BE2C (cell line): ENCODE measurements at regions not wholly inside any gene's neighbourhood (a gene's known extent, or its start where the extent isn't known, plus 50 kb on each side); places are given as distances from the start of the nearest gene placed in this dataset.

ENCODE experiments used
- DNase-seq: peaks from one replicate; pipeline ENCODE4 v3.0.0-alpha.2; 2020
- H3K27me3 ChIP-seq: fragments of 250-450 bp; sonication (Bioruptor Pico); 2 replicates; pipeline ENCODE4 v1.5.1; 2020; ENCODE audit warnings: mild to moderate bottlenecking
- H3K36me3 ChIP-seq: fragments of 250-450 bp; sonication (Bioruptor Pico); 2 replicates; pipeline ENCODE4 v1.5.1; 2020; ENCODE audit warnings: mild to moderate bottlenecking
- H3K4me1 ChIP-seq: fragments of 250-450 bp; sonication (Bioruptor Pico); 2 replicates; pipeline ENCODE4 v1.5.1; 2020
- H3K4me3 ChIP-seq: 2 replicates; pipeline ENCODE4 v1.5.1; 2011; ENCODE audit warnings: low read depth, low read length
- H3K9me3 ChIP-seq: fragments of 250-450 bp; sonication (Bioruptor Pico); 2 replicates; pipeline ENCODE4 v1.5.1; 2020
- CTCF ChIP-seq: IDR thresholded peaks from 2 replicates; pipeline ENCODE4 v1.5.1; 2012; ENCODE audit warnings: mild to moderate bottlenecking, low read depth, low read length

- Histone ChIP-seq H3K36me3 (no peaks in the 10 kb centered on the region), H3K9me3 (no peaks in the 10 kb centered on the region), H3K4me1 (no peaks in the 10 kb centered on the region), H3K27me3 (no peaks in the 10 kb centered on the region), H3K4me3 (no peak overlapping the region)
- DNase-seq = no peak
- no peak for TF ChIP-seq CTCF
Observed at GRCh38 chr18:40630496-40630895, 1324.5 kb upstream of the PIK3C3 start.

- no peak overlapping the region for H3K4me3 ChIP-seq
- TF ChIP-seq CTCF = no peak
- DNase-seq = no peak
Observed at GRCh38 chr18:40624959-40625358, 1330.1 kb upstream of the PIK3C3 start.

GRCh38 chr18:40613721-40614120, 1341.3 kb upstream of the PIK3C3 start:
- Histone ChIP-seq H3K9me3 (no peaks in the 10 kb centered on the region), H3K4me1 (no peaks in the 10 kb centered on the region), H3K4me3 (no peak overlapping the region), H3K27me3 (no peaks in the 10 kb centered on the region), H3K36me3 (no peaks in the 10 kb centered on the region)
- no peak for TF ChIP-seq CTCF
- DNase-seq = no peak

More at GRCh38 chr18:40624959-40625358, 1330.1 kb upstream of the PIK3C3 start:
- H3K9me3 ChIP-seq = no peaks in the 10 kb centered on the region
- no peaks in the 10 kb centered on the region for H3K27me3 ChIP-seq
- no peaks in the 10 kb centered on the region for H3K36me3 ChIP-seq
- no peaks in the 10 kb centered on the region for H3K4me1 ChIP-seq

GRCh38 chr18:40612356-40612755, 1342.7 kb upstream of the PIK3C3 start:
- no peak for DNase-seq
- Histone ChIP-seq H3K4me1 (no peaks in the 10 kb centered on the region), H3K9me3 (no peaks in the 10 kb centered on the region), H3K4me3 (no peak overlapping the region), H3K27me3 (no peaks in the 10 kb centered on the region), H3K36me3 (no peaks in the 10 kb centered on the region)
- TF ChIP-seq CTCF = no peak

GRCh38 chr18:40608226-40608625, 1346.8 kb upstream of the PIK3C3 start:
- Histone ChIP-seq H3K27me3 (no peaks in the 10 kb centered on the region), H3K9me3 (no peaks in the 10 kb centered on the region), H3K4me1 (no peaks in the 10 kb centered on the region), H3K4me3 (no peak overlapping the region), H3K36me3 (no peaks in the 10 kb centered on the region)
- no peak for DNase-seq
- no peak for TF ChIP-seq CTCF

DNA sequence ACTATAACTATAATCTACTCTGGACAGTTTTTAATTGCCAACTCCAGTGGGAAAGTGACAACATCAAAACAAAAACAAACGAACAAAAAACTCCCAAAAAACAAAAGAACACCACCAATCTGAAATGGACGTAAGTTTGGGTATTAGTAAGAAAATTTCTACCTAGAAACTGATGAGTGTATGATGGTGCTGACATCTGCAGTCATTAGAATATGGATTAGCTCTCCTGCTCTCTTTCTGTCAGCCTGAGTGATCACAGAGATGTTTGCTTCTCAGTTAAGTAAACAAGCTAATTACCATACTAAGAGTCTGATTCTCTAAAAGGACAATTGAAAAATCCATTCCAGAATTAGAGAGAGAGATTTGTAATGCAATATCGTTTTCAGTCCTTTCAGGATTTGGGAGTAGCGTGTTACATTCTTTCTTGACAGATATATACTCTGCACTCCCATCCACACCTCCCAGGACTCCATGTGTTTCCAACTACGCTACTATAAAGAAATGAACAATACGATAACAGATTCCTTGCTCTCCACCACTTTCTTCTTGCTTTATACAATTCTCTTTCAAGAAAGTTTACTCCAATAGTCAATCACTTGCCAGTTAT, 1347.4 kb upstream of the PIK3C3 start:
- TF ChIP-seq CTCF = no peak
- H3K4me1 ChIP-seq = no peaks in the 10 kb centered on the region
- H3K27me3 ChIP-seq = no peaks in the 10 kb centered on the region
- H3K36me3 ChIP-seq = no peaks in the 10 kb centered on the region
- no peak overlapping the region for H3K4me3 ChIP-seq
- no peak for DNase-seq
- H3K9me3 ChIP-seq = no peaks in the 10 kb centered on the region
